ENCODE measurements at regions not wholly inside any gene's neighbourhood (a gene's known extent, or its start where the extent isn't known, plus 50 kb on each side); places are given as distances from the start of the nearest gene placed in this dataset.

- Histone ChIP-seq H2AFZ (ENCODE audit: insufficient read depth, low read length, poor library complexity) (no peak overlapping the region), H3K18ac (ENCODE audit: low read length) (no peak overlapping the region), H4K12ac (ENCODE audit: low read depth, low read length) (no peak overlapping the region), H3K79me1 (ENCODE audit: low read length) (no peaks in the 10 kb centered on the region), H2BK5ac (ENCODE audit: low read depth, low read length, poor library complexity) (no peak overlapping the region), H2BK120ac (ENCODE audit: insufficient read depth, low read length, poor library complexity) (no peak overlapping the region), H3K4me2 (ENCODE audit: low read length) (no peak overlapping the region), H3K4ac (ENCODE audit: low read depth, low read length) (no peak overlapping the region), H3K79me2 (ENCODE audit: control insufficient read depth, insufficient read depth, low read length, poor library complexity) (no peaks in the 10 kb centered on the region), H3K27ac (ENCODE audit: low read depth, low read length) (no peak overlapping the region), H3K9me3 (ENCODE audit: insufficient read depth, low read depth, low read length) (peaks cover 4% of the 10 kb centered on the region), H4K8ac (ENCODE audit: low read depth, low read length) (no peak overlapping the region), H4K91ac (ENCODE audit: low read depth, low read length) (no peak overlapping the region), H3K23ac (ENCODE audit: low read length) (no peak overlapping the region), H3K14ac (ENCODE audit: low read length) (no peak overlapping the region), H3K27me3 (ENCODE audit: insufficient read depth, low read length) (no peaks in the 10 kb centered on the region), H2AK5ac (ENCODE audit: low read length) (no peak overlapping the region), H2BK12ac (ENCODE audit: low read length) (no peak overlapping the region), H3K9ac (ENCODE audit: low read length) (no peak overlapping the region), H3K36me3 (ENCODE audit: control insufficient read depth in 1 of 2, insufficient read depth in 2 of 2, low read length in 2 of 2) (no peaks in the 10 kb centered on the region), H3K4me1 (ENCODE audit: control insufficient read depth in 1 of 2, insufficient read depth in 2 of 2, low read length in 2 of 2) (no peaks in the 10 kb centered on the region), H3K4me3 (ENCODE audit: low read depth, low read length) (no peak overlapping the region)
- no peak for DNase-seq
These were observed 811.5 kb upstream of the SEL1L start for GRCh38 chr14:82345184-82345583.

- Histone ChIP-seq H2BK12ac (ENCODE audit: low read length) (no peak overlapping the region), H3K36me3 (ENCODE audit: control insufficient read depth in 1 of 2, insufficient read depth in 2 of 2, low read length in 2 of 2) (no peaks in the 10 kb centered on the region), H3K9me3 (ENCODE audit: insufficient read depth, low read depth, low read length) (no peaks in the 10 kb centered on the region), H3K4me1 (ENCODE audit: control insufficient read depth in 1 of 2, insufficient read depth in 2 of 2, low read length in 2 of 2) (no peaks in the 10 kb centered on the region), H3K23ac (ENCODE audit: low read length) (no peak overlapping the region), H3K79me1 (ENCODE audit: low read length) (no peaks in the 10 kb centered on the region), H4K12ac (ENCODE audit: low read depth, low read length) (no peak overlapping the region), H4K8ac (ENCODE audit: low read depth, low read length) (no peak overlapping the region), H3K4ac (ENCODE audit: low read depth, low read length) (no peak overlapping the region), H2AFZ (ENCODE audit: insufficient read depth, low read length, poor library complexity) (no peak overlapping the region), H3K27ac (ENCODE audit: low read depth, low read length) (no peak overlapping the region), H2BK5ac (ENCODE audit: low read depth, low read length, poor library complexity) (no peak overlapping the region), H3K4me3 (ENCODE audit: low read depth, low read length) (no peak overlapping the region), H4K91ac (ENCODE audit: low read depth, low read length) (no peak overlapping the region), H2AK5ac (ENCODE audit: low read length) (no peak overlapping the region), H3K4me2 (ENCODE audit: low read length) (no peak overlapping the region), H3K14ac (ENCODE audit: low read length) (no peak overlapping the region), H3K18ac (ENCODE audit: low read length) (no peak overlapping the region), H2BK120ac (ENCODE audit: insufficient read depth, low read length, poor library complexity) (no peak overlapping the region), H3K79me2 (ENCODE audit: control insufficient read depth, insufficient read depth, low read length, poor library complexity) (no peaks in the 10 kb centered on the region), H3K27me3 (ENCODE audit: insufficient read depth, low read length) (no peaks in the 10 kb centered on the region), H3K9ac (ENCODE audit: low read length) (no peak overlapping the region)
- DNase-seq, result no peak
These were observed 820.5 kb upstream of the SEL1L start for GRCh38 chr14:82354126-82354525.

GRCh38 chr14:82359201-82359600 lies 825.5 kb upstream of the SEL1L start:
- Histone ChIP-seq H3K4me2 (ENCODE audit: low read length) (no peak overlapping the region), H4K8ac (ENCODE audit: low read depth, low read length) (no peak overlapping the region), H3K14ac (ENCODE audit: low read length) (no peak overlapping the region), H3K9me3 (ENCODE audit: insufficient read depth, low read depth, low read length) (no peaks in the 10 kb centered on the region), H2BK120ac (ENCODE audit: insufficient read depth, low read length, poor library complexity) (no peak overlapping the region), H3K4me3 (ENCODE audit: low read depth, low read length) (no peak overlapping the region), H2AFZ (ENCODE audit: insufficient read depth, low read length, poor library complexity) (no peak overlapping the region), H3K27ac (ENCODE audit: low read depth, low read length) (no peak overlapping the region), H4K91ac (ENCODE audit: low read depth, low read length) (no peak overlapping the region), H3K4ac (ENCODE audit: low read depth, low read length) (no peak overlapping the region), H4K12ac (ENCODE audit: low read depth, low read length) (no peak overlapping the region), H3K4me1 (ENCODE audit: control insufficient read depth in 1 of 2, insufficient read depth in 2 of 2, low read length in 2 of 2) (no peaks in the 10 kb centered on the region), H3K27me3 (ENCODE audit: insufficient read depth, low read length) (no peaks in the 10 kb centered on the region), H3K79me2 (ENCODE audit: control insufficient read depth, insufficient read depth, low read length, poor library complexity) (no peaks in the 10 kb centered on the region), H3K36me3 (ENCODE audit: control insufficient read depth in 1 of 2, insufficient read depth in 2 of 2, low read length in 2 of 2) (no peaks in the 10 kb centered on the region), H2BK12ac (ENCODE audit: low read length) (no peak overlapping the region), H3K18ac (ENCODE audit: low read length) (no peak overlapping the region), H3K9ac (ENCODE audit: low read length) (no peak overlapping the region), H2AK5ac (ENCODE audit: low read length) (no peak overlapping the region), H3K79me1 (ENCODE audit: low read length) (no peaks in the 10 kb centered on the region), H3K23ac (ENCODE audit: low read length) (no peak overlapping the region), H2BK5ac (ENCODE audit: low read depth, low read length, poor library complexity) (no peak overlapping the region)
- 100% methylated on average over 1 of the region's 3 CpGs for WGBS (ENCODE audit: extremely low coverage, insufficient coverage, insufficient read length)
- DNase-seq, result no peak

GRCh38 chr14:82362452-82362851 lies 828.8 kb upstream of the SEL1L start:
- no peak overlapping the region for H4K91ac ChIP-seq (ENCODE audit: low read depth, low read length)
- no peak overlapping the region for H3K18ac ChIP-seq (ENCODE audit: low read length)
- H2BK120ac ChIP-seq (ENCODE audit: insufficient read depth, low read length, poor library complexity), result no peak overlapping the region
- no peak overlapping the region for H3K14ac ChIP-seq (ENCODE audit: low read length)
- H4K12ac ChIP-seq (ENCODE audit: low read depth, low read length), result no peak overlapping the region
- no peak overlapping the region for H3K4me2 ChIP-seq (ENCODE audit: low read length)
- DNase-seq, result no peak
- H3K79me1 ChIP-seq (ENCODE audit: low read length), result no peaks in the 10 kb centered on the region
- H3K9me3 ChIP-seq (ENCODE audit: insufficient read depth, low read depth, low read length), result no peaks in the 10 kb centered on the region
- no peak overlapping the region for H3K23ac ChIP-seq (ENCODE audit: low read length)
- H3K27ac ChIP-seq (ENCODE audit: low read depth, low read length), result no peak overlapping the region
- no peaks in the 10 kb centered on the region for H3K36me3 ChIP-seq (ENCODE audit: control insufficient read depth in 1 of 2, insufficient read depth in 2 of 2, low read length in 2 of 2)
- H3K27me3 ChIP-seq (ENCODE audit: insufficient read depth, low read length), result no peaks in the 10 kb centered on the region
- no peaks in the 10 kb centered on the region for H3K79me2 ChIP-seq (ENCODE audit: control insufficient read depth, insufficient read depth, low read length, poor library complexity)
- H3K4ac ChIP-seq (ENCODE audit: low read depth, low read length), result no peak overlapping the region
- no peak overlapping the region for H2AFZ ChIP-seq (ENCODE audit: insufficient read depth, low read length, poor library complexity)
- H3K4me1 ChIP-seq (ENCODE audit: control insufficient read depth in 1 of 2, insufficient read depth in 2 of 2, low read length in 2 of 2), result no peaks in the 10 kb centered on the region
- H3K4me3 ChIP-seq (ENCODE audit: low read depth, low read length), result no peak overlapping the region
- H2BK5ac ChIP-seq (ENCODE audit: low read depth, low read length, poor library complexity), result no peak overlapping the region
- H3K9ac ChIP-seq (ENCODE audit: low read length), result no peak overlapping the region
- no peak overlapping the region for H2AK5ac ChIP-seq (ENCODE audit: low read length)
- H4K8ac ChIP-seq (ENCODE audit: low read depth, low read length), result no peak overlapping the region
- H2BK12ac ChIP-seq (ENCODE audit: low read length), result no peak overlapping the region

GRCh38 chr14:82365471-82365870 lies 831.8 kb upstream of the SEL1L start:
- no peak overlapping the region for H2BK5ac ChIP-seq (ENCODE audit: low read depth, low read length, poor library complexity)
- WGBS (ENCODE audit: extremely low coverage, insufficient coverage, insufficient read length), result no CpG with 5 or more reads among the region's 4 CpGs
- no peak overlapping the region for H2BK120ac ChIP-seq (ENCODE audit: insufficient read depth, low read length, poor library complexity)
- H3K4ac ChIP-seq (ENCODE audit: low read depth, low read length), result no peak overlapping the region
- no peak for DNase-seq
- no peak overlapping the region for H2AFZ ChIP-seq (ENCODE audit: insufficient read depth, low read length, poor library complexity)
- H3K79me1 ChIP-seq (ENCODE audit: low read length), result no peaks in the 10 kb centered on the region
- no peak overlapping the region for H3K23ac ChIP-seq (ENCODE audit: low read length)
- H3K4me2 ChIP-seq (ENCODE audit: low read length), result no peak overlapping the region
- H3K18ac ChIP-seq (ENCODE audit: low read length), result no peak overlapping the region
- no peaks in the 10 kb centered on the region for H3K36me3 ChIP-seq (ENCODE audit: control insufficient read depth in 1 of 2, insufficient read depth in 2 of 2, low read length in 2 of 2)
- H2AK5ac ChIP-seq (ENCODE audit: low read length), result no peak overlapping the region
- H3K9ac ChIP-seq (ENCODE audit: low read length), result no peak overlapping the region
- no peak overlapping the region for H2BK12ac ChIP-seq (ENCODE audit: low read length)
- H4K12ac ChIP-seq (ENCODE audit: low read depth, low read length), result no peak overlapping the region
- no peak overlapping the region for H3K14ac ChIP-seq (ENCODE audit: low read length)
- H3K4me3 ChIP-seq (ENCODE audit: low read depth, low read length), result no peak overlapping the region
- H3K27me3 ChIP-seq (ENCODE audit: insufficient read depth, low read length), result no peaks in the 10 kb centered on the region
- H4K8ac ChIP-seq (ENCODE audit: low read depth, low read length), result no peak overlapping the region
- no peak overlapping the region for H3K27ac ChIP-seq (ENCODE audit: low read depth, low read length)
- no peaks in the 10 kb centered on the region for H3K9me3 ChIP-seq (ENCODE audit: insufficient read depth, low read depth, low read length)
- H3K79me2 ChIP-seq (ENCODE audit: control insufficient read depth, insufficient read depth, low read length, poor library complexity), result no peaks in the 10 kb centered on the region
- no peaks in the 10 kb centered on the region for H3K4me1 ChIP-seq (ENCODE audit: control insufficient read depth in 1 of 2, insufficient read depth in 2 of 2, low read length in 2 of 2)
- H4K91ac ChIP-seq (ENCODE audit: low read depth, low read length), result no peak overlapping the region
